GM12891 (cell line): ENCODE measurements at regions not wholly inside any gene's neighbourhood (a gene's known extent, or its start where the extent isn't known, plus 50 kb on each side); places are given as distances from the start of the nearest gene placed in this dataset.

Experiments
- POLR2AphosphoS5 ChIP-seq: IDR thresholded peaks from 2 replicates; pipeline ENCODE4 v1.6.1; 2011; ENCODE audit warnings: low read depth, low read length, control low read depth
- TAF1 ChIP-seq: IDR thresholded peaks from 2 replicates; pipeline ENCODE4 v1.6.1; 2011; ENCODE audit warnings: low read depth, low read length, control low read depth

GRCh38 chr14:31945074-31945613 is 132.0 kb upstream of the ARHGAP5 start:
- TF ChIP-seq POLR2AphosphoS5 = no peak
- no peak for TF ChIP-seq TAF1
